Skeletal muscle tissue (tissue), 3 donors: ENCODE measurements at regions not wholly inside any gene's neighbourhood (a gene's known extent, or its start where the extent isn't known, plus 50 kb on each side); places are given as distances from the start of the nearest gene placed in this dataset.
A peak's percentile ranks its signal among the peaks of the same experiment; 100 is the strongest.
"Not testable (repeated sequence)": the region's sequence is repeated elsewhere in the genome, so short reads cannot be mapped to it uniquely, and the experiment has no call there.

Experiments
- H3K27ac ChIP-seq: one replicate; pipeline ENCODE4 v1.7.0; 2013; ENCODE audit warnings: mild to moderate bottlenecking, low read depth, low read length, inconsistent platforms
- H3K27me3 ChIP-seq, 3 donors: one replicate each; pipeline ENCODE4 v1.7.0; 2013; ENCODE audit warnings: low read length in 3 of 3; ENCODE audit not compliant: control insufficient read depth in 3 of 3, insufficient read depth in 3 of 3
- H3K36me3 ChIP-seq, 3 donors: one replicate each; pipeline ENCODE4 v1.7.0; 2013; ENCODE audit warnings: low read length in 3 of 3; ENCODE audit not compliant: control insufficient read depth in 3 of 3, insufficient read depth in 3 of 3
- H3K4me1 ChIP-seq, 3 donors: one replicate each; pipeline ENCODE4 v1.7.0; 2013; ENCODE audit warnings: low read length in 3 of 3, mild to moderate bottlenecking in 3 of 3; ENCODE audit not compliant: control insufficient read depth in 3 of 3, insufficient read depth in 3 of 3
- H3K4me3 ChIP-seq, 3 donors: one replicate each; pipeline ENCODE4 v1.7.0; 2013; ENCODE audit warnings: low read length in 3 of 3
- H3K9ac ChIP-seq, 3 donors: one replicate each; pipeline ENCODE4 v1.7.0; 2013; ENCODE audit warnings: low read length in 3 of 3, mild to moderate bottlenecking in 3 of 3, moderate library complexity in 2 of 3, low read depth in 1 of 3
- H3K9me3 ChIP-seq, 3 donors: one replicate each; pipeline ENCODE4 v1.7.0; 2013; ENCODE audit warnings: low read length in 3 of 3; ENCODE audit not compliant: control insufficient read depth in 3 of 3
- donor health status: Osteomylitis.

DNA sequence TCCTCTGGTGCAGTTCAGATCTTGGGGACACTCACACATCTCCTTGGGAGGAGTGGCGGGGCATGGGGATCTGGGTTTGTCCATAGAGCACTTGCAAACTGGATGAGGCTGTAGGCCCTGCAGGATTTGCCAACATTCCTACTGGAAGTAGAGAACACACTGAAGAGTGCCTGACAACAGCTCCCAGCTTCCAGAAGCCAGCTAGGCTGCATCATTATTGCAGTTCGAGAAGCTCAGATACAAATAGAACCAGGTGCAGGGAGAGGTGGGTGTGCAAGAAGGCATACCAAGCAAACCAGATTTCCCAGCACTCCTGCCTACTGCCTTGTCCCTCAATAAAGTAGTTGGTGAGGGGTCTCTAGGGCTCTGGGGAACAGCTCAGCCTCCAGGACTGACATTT, 52.5 kb downstream of the RHOB start:
- Histone ChIP-seq H3K27ac (no peak overlapping the region), H3K36me3 (no peaks in the 10 kb centered on the region), H3K27me3 (no peaks in the 10 kb centered on the region), H3K9ac (no peak overlapping the region), H3K4me1 (peaks cover 11 to 14% (median 11%) of the 10 kb centered on the region in 3 donors), H3K9me3 (no peaks in the 10 kb centered on the region), H3K4me3 (no peak overlapping the region)

DNA sequence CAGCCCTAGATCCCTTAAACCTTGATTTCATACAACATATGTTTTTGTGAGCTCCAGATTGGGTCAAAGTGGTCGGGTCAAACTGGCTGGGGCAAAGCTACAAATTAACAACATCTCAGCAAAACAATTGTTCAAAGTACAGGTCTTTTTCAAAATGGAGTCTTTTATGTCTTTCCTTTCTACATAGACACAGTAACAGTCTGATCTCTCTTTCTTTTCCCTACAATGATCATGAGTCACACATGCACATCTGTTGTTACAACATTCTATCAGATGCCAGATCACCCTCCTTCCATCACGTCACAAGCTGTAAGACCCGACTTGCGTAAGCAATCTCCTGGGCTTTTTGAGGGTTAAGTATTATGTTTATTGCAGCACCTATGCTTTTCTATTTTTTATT, 55.1 kb downstream of the RHOB start:
- Histone ChIP-seq H3K4me1 (peaks cover 0 to 3% (median under 1%) of the 10 kb centered on the region in 3 donors), H3K27ac (no peak overlapping the region), H3K9me3 (no peaks in the 10 kb centered on the region), H3K27me3 (no peaks in the 10 kb centered on the region), H3K36me3 (no peaks in the 10 kb centered on the region), H3K4me3 (no peak overlapping the region), H3K9ac (no peak overlapping the region)

DNA sequence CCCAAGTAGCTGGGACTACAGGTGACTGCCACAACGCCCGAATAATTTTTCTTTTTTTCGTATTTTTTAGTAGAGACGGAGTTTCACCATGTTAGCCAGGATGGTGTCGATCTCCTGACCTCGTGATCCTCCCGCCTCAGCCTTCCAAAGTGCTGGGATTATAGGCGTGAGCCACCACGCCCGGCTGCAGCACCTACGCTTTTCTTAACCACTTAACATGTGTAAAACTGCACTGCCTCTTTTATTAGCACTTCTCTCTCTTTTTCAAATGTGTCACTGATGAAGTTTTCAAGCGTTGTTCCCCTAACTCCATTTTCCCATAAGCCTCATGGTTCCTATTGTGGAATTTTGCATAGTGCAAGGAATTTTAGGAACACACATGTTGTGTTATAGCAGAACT, 55.6 kb downstream of the RHOB start:
- H3K9ac ChIP-seq, H3K36me3 ChIP-seq, H3K27ac ChIP-seq: not testable (repeated sequence)

DNA sequence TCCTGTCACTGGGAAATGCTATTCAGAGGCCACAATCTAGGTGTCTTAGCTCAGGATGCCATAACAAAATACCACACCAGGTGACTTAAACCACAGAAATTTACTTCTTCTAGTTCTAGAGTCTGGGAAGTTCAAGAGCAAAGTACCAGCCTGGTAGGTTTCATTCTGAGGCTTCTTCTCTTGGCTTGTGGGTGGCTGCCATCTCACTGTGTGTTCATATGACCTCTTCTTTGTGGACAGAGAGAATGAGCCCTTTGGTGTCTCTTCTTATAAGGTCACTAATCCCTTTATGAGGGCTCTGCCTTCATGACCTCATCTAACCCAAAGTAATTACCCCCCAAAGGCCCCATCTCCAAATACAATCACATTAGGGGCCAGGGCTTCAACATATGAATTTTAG, 57.3 kb downstream of the RHOB start:
- H3K27me3 ChIP-seq: no peaks in the 10 kb centered on the region
- H3K4me3 ChIP-seq: no peak overlapping the region
- H3K27ac ChIP-seq: no peak overlapping the region
- no peak overlapping the region for H3K9ac ChIP-seq
- no peaks in the 10 kb centered on the region for H3K9me3 ChIP-seq
- H3K4me1 ChIP-seq: peaks cover 2 to 3% (median 2%) of the 10 kb centered on the region in 3 donors
- H3K36me3 ChIP-seq: no peaks in the 10 kb centered on the region

More for the DNA sequence above, 55.6 kb downstream of the RHOB start:
- H3K27me3 ChIP-seq, H3K9me3 ChIP-seq, H3K4me3 ChIP-seq, H3K4me1 ChIP-seq: not testable (repeated sequence)

DNA sequence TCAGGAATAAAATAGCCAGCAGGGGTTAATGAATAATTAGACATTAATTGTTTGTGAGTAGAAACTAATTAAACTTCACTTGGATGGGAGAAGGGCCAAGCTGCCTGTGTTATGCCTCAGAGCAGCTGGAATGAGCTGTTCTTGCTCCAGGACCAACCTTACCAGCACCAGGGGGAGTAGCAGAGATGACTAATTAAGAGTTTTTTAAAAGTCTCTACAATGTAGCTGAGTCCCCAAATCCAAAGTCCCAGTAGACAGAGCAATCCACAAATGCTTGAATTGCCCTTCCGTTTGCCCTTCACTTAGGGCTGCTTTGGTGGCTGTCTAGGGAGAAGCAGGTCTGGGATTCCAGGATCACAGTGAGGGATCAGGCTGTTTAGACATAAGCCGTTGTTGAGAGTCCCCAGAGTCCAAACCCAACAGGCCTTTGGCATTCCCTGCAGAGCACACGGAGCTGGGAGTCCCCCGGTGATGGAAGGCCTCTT, 59.4 kb downstream of the RHOB start:
- H3K4me3 ChIP-seq: no peak overlapping the region
- H3K9ac ChIP-seq: no peak overlapping the region
- no peak overlapping the region for H3K27ac ChIP-seq
- peaks cover 2 to 3% (median 3%) of the 10 kb centered on the region in 3 donors for H3K4me1 ChIP-seq
- no peaks in the 10 kb centered on the region for H3K9me3 ChIP-seq
- no peaks in the 10 kb centered on the region for H3K27me3 ChIP-seq
- H3K36me3 ChIP-seq: no peaks in the 10 kb centered on the region

DNA sequence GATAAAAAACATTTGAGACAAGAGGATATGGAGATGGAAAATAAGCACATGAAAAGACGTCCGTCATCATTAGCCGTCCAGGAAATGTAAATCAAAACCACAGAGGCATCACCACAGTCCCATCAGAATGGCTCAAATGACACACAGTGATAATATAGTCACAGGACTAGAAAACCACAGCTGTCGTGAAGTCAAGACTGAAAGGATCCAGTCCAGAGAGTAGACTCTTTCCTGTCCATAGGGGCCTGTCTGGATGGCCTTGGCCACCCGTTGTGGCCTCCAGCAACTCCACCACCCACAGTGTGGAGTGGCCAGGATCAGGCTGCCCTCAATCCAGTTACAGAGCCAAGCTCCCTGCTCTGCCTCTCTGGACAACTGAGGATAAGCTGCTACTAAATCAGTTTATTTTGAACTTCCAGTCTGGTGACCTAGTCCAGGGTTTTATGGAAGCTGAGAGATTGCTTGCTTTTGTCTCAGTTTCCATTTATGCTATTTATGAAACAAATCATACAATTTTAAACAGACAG, 60.4 kb downstream of the RHOB start:
- H3K4me1 ChIP-seq: peaks cover 2 to 6% (median 3%) of the 10 kb centered on the region in 3 donors
- H3K9ac ChIP-seq: no peak overlapping the region
- no peak overlapping the region for H3K4me3 ChIP-seq
- H3K27me3 ChIP-seq: no peaks in the 10 kb centered on the region
- no peak overlapping the region for H3K27ac ChIP-seq
- H3K36me3 ChIP-seq: no peaks in the 10 kb centered on the region
- H3K9me3 ChIP-seq: no peaks in the 10 kb centered on the region

DNA sequence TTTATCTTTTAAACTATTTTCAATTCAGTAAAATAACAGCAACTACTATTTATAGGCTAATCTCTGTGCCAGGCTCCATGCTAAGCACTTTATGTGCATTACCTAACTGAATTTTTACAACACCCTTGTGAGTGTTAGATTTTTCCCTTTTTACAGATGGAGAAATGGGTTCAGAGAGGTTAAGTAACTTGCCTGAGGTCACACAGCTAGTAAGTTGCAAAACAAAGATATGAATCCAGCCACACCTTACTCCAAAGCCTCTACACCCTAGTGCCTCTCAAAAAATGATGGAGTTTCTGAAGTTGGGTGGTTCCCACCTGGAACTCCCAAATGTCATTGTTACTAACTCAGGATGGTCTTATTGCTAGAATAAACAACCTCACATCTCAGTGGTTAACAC, 60.8 kb downstream of the RHOB start:
- Histone ChIP-seq H3K4me3 (no peak overlapping the region), H3K9ac (no peak overlapping the region), H3K9me3 (no peaks in the 10 kb centered on the region), H3K36me3 (no peaks in the 10 kb centered on the region), H3K4me1 (peaks cover 2 to 6% (median 3%) of the 10 kb centered on the region in 3 donors), H3K27me3 (no peaks in the 10 kb centered on the region), H3K27ac (no peak overlapping the region)

DNA sequence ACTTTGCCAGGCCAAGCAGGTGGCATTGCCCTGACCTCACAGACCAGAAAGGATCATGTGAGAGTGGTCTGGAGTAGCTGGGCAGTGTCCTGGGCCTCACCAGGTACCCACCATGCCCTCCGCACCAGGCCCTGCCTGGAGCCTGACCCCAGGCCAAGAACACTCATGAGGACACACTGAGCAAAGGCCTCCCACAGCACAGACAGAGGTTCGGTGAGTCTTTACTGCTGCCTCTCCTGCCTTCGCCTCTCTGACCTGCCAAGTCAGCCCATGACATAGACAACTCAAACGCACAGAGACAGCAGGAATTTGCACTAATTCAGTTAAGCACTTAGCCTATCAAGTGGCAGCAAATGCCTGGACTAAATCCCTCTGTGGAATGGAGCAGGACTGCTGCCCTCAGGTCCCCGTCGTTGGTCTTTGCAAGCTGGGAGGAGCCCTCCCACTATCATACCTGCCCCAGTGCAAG, 62.5 kb downstream of the RHOB start:
- Histone ChIP-seq H3K27me3 (no peaks in the 10 kb centered on the region), H3K36me3 (no peaks in the 10 kb centered on the region), H3K4me3 (no peak overlapping the region), H3K9me3 (no peaks in the 10 kb centered on the region), H3K9ac (no peak overlapping the region), H3K27ac (no peak overlapping the region), H3K4me1 (peaks cover 2 to 6% (median 4%) of the 10 kb centered on the region in 3 donors)

DNA sequence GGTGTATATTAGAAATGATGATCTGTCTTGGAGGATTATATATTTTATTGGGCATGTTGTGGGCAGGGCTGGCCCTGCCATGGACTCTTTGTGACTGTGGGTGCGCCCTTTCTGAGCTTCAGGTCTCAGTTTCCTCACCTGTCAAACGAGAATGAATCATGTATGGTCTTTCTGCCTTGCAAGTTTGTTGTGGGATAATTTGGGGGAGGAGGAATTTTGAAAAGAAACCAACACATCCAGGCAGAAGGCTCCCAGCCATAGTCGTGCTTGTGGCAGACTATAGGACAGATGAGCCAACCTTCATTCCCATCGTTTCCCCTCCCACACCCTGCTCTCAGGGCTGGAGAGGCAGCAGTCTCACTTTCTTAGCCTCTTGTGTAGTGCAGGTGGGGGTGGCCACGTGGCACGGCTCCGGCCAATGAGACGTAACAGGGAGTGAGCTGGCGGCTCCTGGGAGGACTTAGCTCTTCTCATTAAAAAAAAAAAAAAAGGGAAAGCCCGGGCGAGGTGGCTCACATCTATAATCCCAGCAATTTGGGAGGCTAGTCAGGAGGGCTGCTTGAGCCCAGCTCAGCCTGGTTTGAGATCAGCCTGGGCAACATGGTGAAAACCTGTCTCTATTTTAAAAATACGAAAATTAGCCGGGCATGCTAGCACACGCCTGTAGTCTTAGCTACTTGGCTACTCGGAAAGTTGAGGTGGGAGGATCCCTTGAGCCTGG, 63.1 kb downstream of the RHOB start:
- Histone ChIP-seq H3K9ac (no peak overlapping the region), H3K4me3 (no peak overlapping the region), H3K4me1 (peaks cover 2 to 9% (median 5%) of the 10 kb centered on the region in 3 donors), H3K27ac (no peak overlapping the region), H3K27me3 (no peaks in the 10 kb centered on the region), H3K9me3 (no peaks in the 10 kb centered on the region), H3K36me3 (no peaks in the 10 kb centered on the region)

DNA sequence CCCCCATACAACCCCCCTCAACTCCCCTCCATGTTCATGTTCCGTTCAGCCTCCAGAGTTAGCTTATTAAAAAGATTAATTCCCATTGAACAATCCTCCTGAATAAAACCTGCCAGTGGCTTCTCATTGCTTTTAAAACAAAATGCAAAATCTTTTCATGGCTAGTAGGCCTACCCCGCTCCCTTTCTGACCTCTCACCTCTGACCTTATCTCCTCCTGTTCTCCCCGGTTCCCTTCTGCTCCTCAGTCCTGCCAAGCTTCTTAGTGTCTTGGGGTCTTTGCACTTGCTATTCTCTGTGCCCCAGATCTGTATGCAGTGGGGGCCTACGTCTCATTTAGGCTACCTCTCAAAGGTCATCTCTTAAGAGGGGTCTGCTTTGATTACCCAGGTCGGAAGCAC, 64.3 kb downstream of the RHOB start:
- H3K27me3 ChIP-seq: no peaks in the 10 kb centered on the region
- H3K4me3 ChIP-seq: no peak overlapping the region
- H3K4me1 ChIP-seq: peaks cover 2 to 9% (median 5%) of the 10 kb centered on the region in 3 donors
- H3K9ac ChIP-seq: peak overlapping the region in 1 of 3 donors; percentile 1
- H3K27ac ChIP-seq: no peak overlapping the region
- H3K9me3 ChIP-seq: no peaks in the 10 kb centered on the region
- H3K36me3 ChIP-seq: no peaks in the 10 kb centered on the region
